MCF 10A (cell line): ENCODE measurements at regions not wholly inside any gene's neighbourhood (a gene's known extent, or its start where the extent isn't known, plus 50 kb on each side); places are given as distances from the start of the nearest gene placed in this dataset.

ENCODE experiments used
- BruUV-seq: library from RNA; stranded (reverse); fragments of 400-500 nt; replicated peaks from 2 replicates; lab custom pipeline; 2021; lab: Mats Ljungman, UMichigan
- CTCF ChIA-PET: fragments of 300-600 bp; sonication (Branson Sonifier 250); formaldehyde crosslinking; extraction: SDS; loops from one replicate; lab custom pipeline; 2021; ENCODE audit warnings: antibody characterized with exemption, inconsistent platforms; lab: Yijun Ruan, JAX
- POLR2A ChIA-PET: fragments of 300-600, 350-650 bp; sonication (Branson Sonifier 250); formaldehyde crosslinking; extraction: SDS; loops from one replicate; lab custom pipeline; 2020; ENCODE audit warnings: antibody characterized with exemption, inconsistent platforms; lab: Yijun Ruan, JAX
- DNase-seq: peaks from one replicate; pipeline ENCODE4 v3.0.0-alpha.2; 2018; ENCODE audit not compliant: unreplicated experiment
- H3K27ac Mint-ChIP-seq: one replicate; pipeline ENCODE4 v1.8.0; 2022; ENCODE audit warnings: mild to moderate bottlenecking, low read depth, mixed read lengths; ENCODE audit not compliant: unreplicated experiment
- H3K27me3 Mint-ChIP-seq: one replicate; pipeline ENCODE4 v1.8.0; 2022; ENCODE audit warnings: mixed read lengths; ENCODE audit not compliant: insufficient read depth, unreplicated experiment
- H3K36me3 Mint-ChIP-seq: one replicate; pipeline ENCODE4 v1.8.0; 2022; ENCODE audit warnings: mild to moderate bottlenecking, moderate library complexity, mixed read lengths; ENCODE audit not compliant: insufficient read depth, unreplicated experiment
- H3K4me1 Mint-ChIP-seq: one replicate; pipeline ENCODE4 v1.8.0; 2022; ENCODE audit warnings: mixed read lengths; ENCODE audit not compliant: insufficient read depth, unreplicated experiment
- H3K4me3 Mint-ChIP-seq: one replicate; pipeline ENCODE4 v1.8.0; 2022; ENCODE audit warnings: mild to moderate bottlenecking, moderate library complexity, mixed read lengths; ENCODE audit not compliant: unreplicated experiment
- H3K9me3 Mint-ChIP-seq: one replicate; pipeline ENCODE4 v1.8.0; 2022; ENCODE audit warnings: mixed read lengths; ENCODE audit not compliant: unreplicated experiment
- CTCF ChIP-seq: fragments of 200-600 bp; IDR thresholded peaks from one replicate; pipeline ENCODE4 v1.8.0; 2022; ENCODE audit warnings: antibody characterized with exemption, mild to moderate bottlenecking; ENCODE audit not compliant: unreplicated experiment
- intact Hi-C: fragments of 100-400 bp; cut with micrococcal nuclease; formaldehyde crosslinking; loops from 2 replicates; pipeline ENCODE4 v1.14.1; 2022

GRCh38 chr4:146027761-146028160 lies 89.1 kb upstream of the ZNF827 start:
- no TSS peak for BruUV-seq
- Mint-ChIP-seq H3K4me3 (no peak overlapping the region), H3K9me3 (no peaks in the 10 kb centered on the region), H3K27me3 (no peaks in the 10 kb centered on the region), H3K36me3 (no peaks in the 10 kb centered on the region), H3K4me1 (no peaks in the 10 kb centered on the region), H3K27ac (no peak overlapping the region)
- no peak for DNase-seq
- no peak for TF ChIP-seq CTCF
- ChIA-PET POLR2A (no interaction called here), CTCF (interaction anchor here (1.2 kb wide), 1 partner anchor 19 kb away, joined by 3 read pairs; no protein-coding TSS in a partner anchor)
- intact Hi-C loops = no loop called here

GRCh38 chr4:146023334-146023967 lies 84.8 kb upstream of the ZNF827 start:
- DNase-seq = no peak
- Mint-ChIP-seq H3K27me3 (no peaks in the 10 kb centered on the region), H3K36me3 (no peaks in the 10 kb centered on the region), H3K27ac (no peak overlapping the region), H3K4me3 (no peak overlapping the region), H3K9me3 (no peaks in the 10 kb centered on the region), H3K4me1 (no peaks in the 10 kb centered on the region)
- no TSS peak for BruUV-seq
- CTCF ChIA-PET = no interaction called here
- POLR2A ChIA-PET = interaction anchor here (0.6 kb wide), 1 partner anchor 254 kb away, joined by 3 read pairs; no protein-coding TSS in a partner anchor
- TF ChIP-seq CTCF = no peak
- intact Hi-C loops = no loop called here

DNA sequence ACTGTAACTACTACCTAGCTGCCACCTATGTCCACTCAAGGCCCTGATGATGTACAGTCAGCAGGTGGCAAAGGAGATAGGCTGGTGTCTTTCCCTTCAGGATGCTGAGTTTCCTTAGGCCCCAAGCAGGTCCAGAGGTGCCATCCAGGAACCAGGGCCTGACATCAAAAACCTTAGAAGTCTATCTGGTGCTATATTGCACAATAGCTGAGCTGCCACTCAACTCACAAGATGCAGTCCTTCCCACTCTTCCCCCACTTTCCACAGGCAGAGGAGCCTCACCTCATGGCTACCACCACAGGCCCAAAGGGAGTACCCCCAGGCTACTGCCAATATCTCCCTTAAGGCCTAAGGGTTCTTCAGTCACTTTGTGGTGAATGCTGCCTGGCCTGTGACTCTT lies 83.9 kb upstream of the ZNF827 start:
- Mint-ChIP-seq H3K4me1 (no peaks in the 10 kb centered on the region), H3K4me3 (no peak overlapping the region), H3K27ac (no peak overlapping the region), H3K36me3 (no peaks in the 10 kb centered on the region), H3K9me3 (no peaks in the 10 kb centered on the region), H3K27me3 (no peaks in the 10 kb centered on the region)
- intact Hi-C loops = no loop called here
- ChIA-PET POLR2A (no interaction called here), CTCF (interaction anchor here (1.1 kb wide), 1 partner anchor 43 kb away, joined by 3 read pairs; no protein-coding TSS in a partner anchor)
- no TSS peak for BruUV-seq
- DNase-seq = no peak
- TF ChIP-seq CTCF = no peak

GRCh38 chr4:146018247-146018646 lies 79.6 kb upstream of the ZNF827 start:
- Mint-ChIP-seq H3K4me1 (no peaks in the 10 kb centered on the region), H3K27me3 (no peaks in the 10 kb centered on the region), H3K36me3 (no peaks in the 10 kb centered on the region), H3K4me3 (no peak overlapping the region), H3K27ac (no peak overlapping the region), H3K9me3 (no peaks in the 10 kb centered on the region)
- ChIA-PET POLR2A (interaction anchor here (0.6 kb wide), 1 partner anchor 139 kb away, joined by 5 read pairs; no protein-coding TSS in a partner anchor), CTCF (no interaction called here)
- no peak for DNase-seq
- TF ChIP-seq CTCF = no peak
- BruUV-seq = no TSS peak
- intact Hi-C loops = no loop called here
